ENCODE measurements at regions not wholly inside any gene's neighbourhood (a gene's known extent, or its start where the extent isn't known, plus 50 kb on each side); places are given as distances from the start of the nearest gene placed in this dataset.

GRCh38 chr2:129719335-129719734 lies 260.1 kb upstream of the RAB6C start:
- H3K4me1 ChIP-seq, result no peaks in the 10 kb centered on the region
- no peak overlapping the region for H3K4me3 ChIP-seq
- no peaks in the 10 kb centered on the region for H3K27me3 ChIP-seq
- 76 to 83% methylated on average over 3 of the region's 3 CpGs for WGBS, 2 donors
- H3K27ac ChIP-seq, result no peak overlapping the region
- H3K9me3 ChIP-seq, result no peaks in the 10 kb centered on the region
- H3K36me3 ChIP-seq, result no peaks in the 10 kb centered on the region
- no peak for TF ChIP-seq POLR2A (IDR thresholded peaks at IDR 0.05)
- DNase-seq (ENCODE audit: low spot score in 2 of 2), result no peak

GRCh38 chr2:129720360-129720759 lies 259.1 kb upstream of the RAB6C start:
- TF ChIP-seq EP300 (IDR thresholded peaks at IDR 0.05), result no peak
- TF ChIP-seq CTCF (IDR thresholded peaks at IDR 0.05), result no peak
- no peak for TF ChIP-seq POLR2A (IDR thresholded peaks at IDR 0.05)
- no peak overlapping the region for H3K27ac ChIP-seq
- no peaks in the 10 kb centered on the region for H3K9me3 ChIP-seq
- no peaks in the 10 kb centered on the region for H3K4me1 ChIP-seq
- H3K4me3 ChIP-seq, result no peak overlapping the region
- H3K36me3 ChIP-seq, result no peaks in the 10 kb centered on the region
- no peak for DNase-seq (ENCODE audit: low spot score in 2 of 2)
- H3K27me3 ChIP-seq, result no peaks in the 10 kb centered on the region
- 90 to 94% methylated on average over 5 to 6 of the region's 6 CpGs for WGBS, 2 donors

GRCh38 chr2:129720761-129721160 lies 258.7 kb upstream of the RAB6C start:
- WGBS, 2 donors, result 86 to 91% methylated on average over 6 of the region's 6 CpGs
- Histone ChIP-seq H3K36me3 (no peaks in the 10 kb centered on the region), H3K4me1 (no peaks in the 10 kb centered on the region), H3K27ac (no peak overlapping the region), H3K27me3 (no peaks in the 10 kb centered on the region), H3K9me3 (no peaks in the 10 kb centered on the region), H3K4me3 (no peak overlapping the region)
- TF ChIP-seq EP300 (IDR thresholded peaks at IDR 0.05), result no peak
- TF ChIP-seq CTCF (IDR thresholded peaks at IDR 0.05), result no peak
- no peak for TF ChIP-seq POLR2A (IDR thresholded peaks at IDR 0.05)
- DNase-seq (ENCODE audit: low spot score in 2 of 2), result no peak

DNA sequence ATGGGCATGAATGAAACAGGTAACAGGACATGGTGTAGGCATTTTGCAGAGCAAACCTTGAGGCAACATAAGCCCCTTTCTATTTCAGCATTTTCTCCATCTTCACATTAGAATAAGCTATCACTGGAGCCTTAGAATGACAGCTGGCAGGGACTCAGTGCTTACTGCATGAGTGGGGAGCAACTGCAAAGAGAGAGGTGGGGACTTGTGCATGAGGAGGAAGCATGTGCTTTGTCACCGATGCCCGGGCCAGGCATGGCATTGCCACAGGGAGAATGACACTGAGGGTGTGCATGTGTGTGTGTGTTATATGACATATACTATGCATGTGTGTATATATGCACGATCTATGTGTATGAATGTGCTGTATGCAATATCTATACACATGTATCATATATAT lies 258.2 kb upstream of the RAB6C start:
- Histone ChIP-seq H3K4me3 (no peak overlapping the region), H3K27ac (no peak overlapping the region), H3K4me1 (no peaks in the 10 kb centered on the region), H3K27me3 (no peaks in the 10 kb centered on the region), H3K36me3 (no peaks in the 10 kb centered on the region), H3K9me3 (no peaks in the 10 kb centered on the region)
- TF ChIP-seq POLR2A (IDR thresholded peaks at IDR 0.05) (no peak), EP300 (IDR thresholded peaks at IDR 0.05) (no peak), CTCF (IDR thresholded peaks at IDR 0.05) (no peak)
- no peak for DNase-seq (ENCODE audit: low spot score in 2 of 2)
- 79 to 90% methylated on average over 3 of the region's 3 CpGs for WGBS, 2 donors

DNA sequence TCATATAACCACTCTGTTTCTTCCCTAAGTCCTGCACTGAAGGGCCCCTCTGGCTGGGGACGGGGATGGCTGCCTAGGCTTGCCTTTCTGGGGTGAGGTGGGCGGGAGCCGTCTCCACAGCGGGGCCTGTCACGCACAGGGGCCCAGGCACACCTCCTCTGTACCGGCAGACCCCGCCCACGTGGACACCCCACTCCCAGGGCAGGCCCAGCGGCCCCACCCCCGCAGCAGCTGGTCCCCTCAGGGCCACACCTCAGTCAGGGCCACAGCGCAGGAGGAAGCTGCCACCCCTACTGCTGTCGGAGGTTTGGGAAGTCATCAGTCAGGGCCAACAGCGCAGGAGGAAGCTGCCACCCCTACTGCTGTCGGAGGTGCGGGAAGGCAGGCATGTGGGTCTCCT lies 257.6 kb upstream of the RAB6C start:
- Histone ChIP-seq H3K27me3 (no peaks in the 10 kb centered on the region), H3K4me1 (no peaks in the 10 kb centered on the region), H3K36me3 (no peaks in the 10 kb centered on the region), H3K27ac (no peak overlapping the region), H3K4me3 (no peak overlapping the region), H3K9me3 (no peaks in the 10 kb centered on the region)
- WGBS, 2 donors, result 55 to 65% methylated on average over 12 to 15 of the region's 15 CpGs
- DNase-seq (ENCODE audit: low spot score in 2 of 2), result no peak
- TF ChIP-seq CTCF (IDR thresholded peaks at IDR 0.05), result no peak
- no peak for TF ChIP-seq EP300 (IDR thresholded peaks at IDR 0.05)
- no peak for TF ChIP-seq POLR2A (IDR thresholded peaks at IDR 0.05)
